GM12865 (cell line): ENCODE measurements at regions not wholly inside any gene's neighbourhood (a gene's known extent, or its start where the extent isn't known, plus 50 kb on each side); places are given as distances from the start of the nearest gene placed in this dataset.

Experiments
- DNase-seq: peaks from one replicate; pipeline ENCODE4 v3.0.0; 2010; ENCODE audit warnings: low read depth
- H3K4me3 ChIP-seq: 2 replicates; pipeline ENCODE4 v1.5.1; 2011; ENCODE audit warnings: mild to moderate bottlenecking, low read depth, low read length, control low read depth
- CTCF ChIP-seq: IDR thresholded peaks from 2 replicates; pipeline ENCODE4 v1.5.1; 2011; ENCODE audit warnings: low read length, control low read depth, low read depth, inconsistent platforms; ENCODE audit not compliant: insufficient read depth; ENCODE audit errors: missing control alignments

- no peak overlapping the region for H3K4me3 ChIP-seq
- TF ChIP-seq CTCF, result no peak
- no peak for DNase-seq
These were observed 420.4 kb downstream of the CBLN4 start for GRCh38 chr20:55584964-55585363.

- no peak for TF ChIP-seq CTCF
- no peak overlapping the region for H3K4me3 ChIP-seq
- no peak for DNase-seq
These were observed 421.0 kb downstream of the CBLN4 start for GRCh38 chr20:55584307-55584706.

GRCh38 chr20:55583036-55583435 lies 422.3 kb downstream of the CBLN4 start:
- no peak overlapping the region for H3K4me3 ChIP-seq
- no peak for DNase-seq
- TF ChIP-seq CTCF, result no peak

- no peak overlapping the region for H3K4me3 ChIP-seq
- no peak for DNase-seq
- no peak for TF ChIP-seq CTCF
These were observed 422.8 kb downstream of the CBLN4 start for GRCh38 chr20:55582498-55582897.

- no peak overlapping the region for H3K4me3 ChIP-seq
- no peak for TF ChIP-seq CTCF
- DNase-seq, result no peak
These were observed 423.8 kb downstream of the CBLN4 start for GRCh38 chr20:55581519-55581918.

GRCh38 chr20:55580475-55580874 lies 424.8 kb downstream of the CBLN4 start:
- TF ChIP-seq CTCF, result no peak
- H3K4me3 ChIP-seq, result no peak overlapping the region
- DNase-seq, result no peak

- DNase-seq, result no peak
- H3K4me3 ChIP-seq, result no peak overlapping the region
- no peak for TF ChIP-seq CTCF
These were observed 425.5 kb downstream of the CBLN4 start for GRCh38 chr20:55579802-55580201.
